Peyer's patch (tissue), 4 donors: ENCODE measurements at regions not wholly inside any gene's neighbourhood (a gene's known extent, or its start where the extent isn't known, plus 50 kb on each side); places are given as distances from the start of the nearest gene placed in this dataset.

Source experiments
- CTCF ChIP-seq, 6 experiments: fragments of 450-650 bp in 4 of 6; fragments of 200-600 bp in 2 of 6; sonication (generic) in 1 of 6; IDR thresholded peaks; one replicate each; pipeline ENCODE4 v1.5.1; 2017 to 2019; ENCODE audit warnings: antibody characterized with exemption in 6 of 6, mild to moderate bottlenecking in 3 of 6, moderate library complexity in 1 of 6
- POLR2A ChIP-seq, 2 donors: fragments of 450-650 bp; IDR thresholded peaks; one replicate each; pipeline ENCODE4 v1.5.1; 2017; ENCODE audit warnings: antibody characterized with exemption in 2 of 2, mild to moderate bottlenecking in 2 of 2, moderate library complexity in 2 of 2

- TF ChIP-seq CTCF (IDR thresholded peaks at IDR 0.05): no peak
- TF ChIP-seq POLR2A (IDR thresholded peaks at IDR 0.05): no peak
Measured at GRCh38 chr13:112247471-112248405, 128.4 kb upstream of the SPACA7 start.
